SW 1271 (cell line): ENCODE measurements at regions not wholly inside any gene's neighbourhood (a gene's known extent, or its start where the extent isn't known, plus 50 kb on each side); places are given as distances from the start of the nearest gene placed in this dataset.

Source experiments
- DNase-seq, 2 experiments: peaks; one replicate each; lab custom pipeline; 2025; lab: John Stamatoyannopoulos, UW

GRCh38 chr11:106457727-106458126 lies 380.3 kb downstream of the AASDHPPT start:
- no peak for DNase-seq

- DNase-seq = no peak
Observed at GRCh38 chr11:106459135-106459534, 381.7 kb downstream of the AASDHPPT start.

GRCh38 chr11:106461148-106461691 lies 383.8 kb downstream of the AASDHPPT start:
- no peak for DNase-seq

GRCh38 chr11:106461839-106462545 lies 384.5 kb downstream of the AASDHPPT start:
- DNase-seq = no peak

GRCh38 chr11:106463154-106463553 lies 385.7 kb downstream of the AASDHPPT start:
- DNase-seq = no peak

- no peak for DNase-seq
Observed at GRCh38 chr11:106463796-106464201, 386.3 kb downstream of the AASDHPPT start.

GRCh38 chr11:106464728-106465127 lies 387.3 kb downstream of the AASDHPPT start:
- DNase-seq = no peak

GRCh38 chr11:106466521-106467080 lies 389.1 kb downstream of the AASDHPPT start:
- DNase-seq = no peak

- DNase-seq = no peak
Observed at GRCh38 chr11:106467501-106467900, 390.0 kb downstream of the AASDHPPT start.

GRCh38 chr11:106468086-106468485 lies 390.6 kb downstream of the AASDHPPT start:
- DNase-seq = no peak

- no peak for DNase-seq
Observed at GRCh38 chr11:106468531-106468930, 391.1 kb downstream of the AASDHPPT start.

GRCh38 chr11:106470230-106470629 lies 392.8 kb downstream of the AASDHPPT start:
- DNase-seq = no peak

- no peak for DNase-seq
Observed at GRCh38 chr11:106471276-106471675, 393.8 kb downstream of the AASDHPPT start.

GRCh38 chr11:106473089-106473722 lies 395.7 kb downstream of the AASDHPPT start:
- DNase-seq = no peak

GRCh38 chr11:106474274-106474673 lies 396.8 kb downstream of the AASDHPPT start:
- DNase-seq = no peak

- no peak for DNase-seq
Observed at GRCh38 chr11:106475181-106475580, 397.7 kb downstream of the AASDHPPT start.

- no peak for DNase-seq
Observed at GRCh38 chr11:106477776-106478175, 400.3 kb downstream of the AASDHPPT start.

GRCh38 chr11:106479646-106480045 lies 402.2 kb downstream of the AASDHPPT start:
- DNase-seq = no peak

GRCh38 chr11:106480581-106481190 lies 403.2 kb downstream of the AASDHPPT start:
- DNase-seq = no peak

- no peak for DNase-seq
Observed at GRCh38 chr11:106482917-106483785, 405.7 kb downstream of the AASDHPPT start.

GRCh38 chr11:106491751-106492150 lies 414.3 kb downstream of the AASDHPPT start:
- no peak for DNase-seq

GRCh38 chr11:106493751-106494150 lies 416.3 kb downstream of the AASDHPPT start:
- DNase-seq = no peak
